GM23248 (cell line): ENCODE measurements at regions not wholly inside any gene's neighbourhood (a gene's known extent, or its start where the extent isn't known, plus 50 kb on each side); places are given as distances from the start of the nearest gene placed in this dataset.

ENCODE experiments used
- EZH2 ChIP-seq: fragments of 200-600 bp; sonication (generic); IDR thresholded peaks from 2 replicates; pipeline ENCODE4 v1.6.1; 2018; ENCODE audit warnings: antibody characterized with exemption, mild to moderate bottlenecking; ENCODE audit not compliant: insufficient read depth, poor library complexity, severe bottlenecking
- EZH2phosphoT487 ChIP-seq: fragments of 200-600 bp; sonication (generic); IDR thresholded peaks from 2 replicates; pipeline ENCODE4 v1.6.1; 2018; ENCODE audit warnings: antibody characterized with exemption, moderate library complexity, mild to moderate bottlenecking, low read depth; ENCODE audit not compliant: insufficient read depth

- TF ChIP-seq EZH2 = no peak
- TF ChIP-seq EZH2phosphoT487 = no peak
Observed at GRCh38 chr2:20914087-20914486, 91.2 kb upstream of the LDAH start.
